ENCODE measurements at regions not wholly inside any gene's neighbourhood (a gene's known extent, or its start where the extent isn't known, plus 50 kb on each side); places are given as distances from the start of the nearest gene placed in this dataset.
"Not testable (repeated sequence)": the region's sequence is repeated elsewhere in the genome, so short reads cannot be mapped to it uniquely, and the experiment has no call there.

- DNase-seq: no peak
These were observed 129.0 kb upstream of the RUNX1 start for GRCh38 chr21:35178098-35178497.

- DNase-seq: peak; percentile 14 to 40
These were observed 123.1 kb upstream of the RUNX1 start for GRCh38 chr21:35172231-35172630.

GRCh38 chr21:35171385-35171784 lies 122.3 kb upstream of the RUNX1 start:
- DNase-seq: no peak

- DNase-seq: no peak
These were observed 121.7 kb upstream of the RUNX1 start for GRCh38 chr21:35170818-35171217.

DNA sequence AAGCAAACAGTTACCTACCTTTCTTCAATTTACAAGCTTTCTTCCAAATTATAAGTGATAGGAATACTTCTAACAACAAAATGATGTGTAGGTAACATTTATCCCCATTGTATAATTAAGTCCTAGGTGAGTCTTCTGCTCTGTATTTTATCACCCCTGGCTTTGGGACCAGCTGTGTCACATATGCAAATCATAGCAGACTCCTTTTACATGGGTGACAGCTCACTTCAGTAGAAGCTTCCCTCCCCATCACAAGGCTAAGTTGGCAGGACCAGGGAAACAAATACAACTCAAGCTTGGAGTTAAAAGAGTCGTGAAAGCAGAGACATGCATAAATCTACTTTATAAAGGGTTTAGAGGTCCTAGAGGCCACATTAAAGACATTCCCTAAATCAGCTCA lies 121.1 kb upstream of the RUNX1 start:
- no peak for DNase-seq

DNA sequence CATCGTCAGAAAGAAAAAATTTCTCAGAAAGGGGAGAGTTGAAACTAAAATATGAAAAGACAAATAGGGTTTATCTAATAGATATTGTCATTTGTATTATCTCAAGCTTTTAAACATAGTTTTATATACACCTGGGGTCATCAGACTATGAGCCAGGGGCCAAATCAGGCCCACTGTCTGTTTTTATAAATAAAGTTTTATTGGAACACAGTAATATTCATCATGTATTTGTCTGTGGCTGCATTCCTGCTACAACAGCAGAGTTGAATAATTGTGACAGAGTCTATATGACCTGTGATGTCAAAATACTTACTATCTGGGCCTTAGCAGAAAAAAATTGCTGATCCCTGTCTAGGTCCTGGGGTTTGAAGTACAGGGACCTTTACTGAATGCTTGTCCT lies 120.5 kb upstream of the RUNX1 start:
- DNase-seq: no peak

DNA sequence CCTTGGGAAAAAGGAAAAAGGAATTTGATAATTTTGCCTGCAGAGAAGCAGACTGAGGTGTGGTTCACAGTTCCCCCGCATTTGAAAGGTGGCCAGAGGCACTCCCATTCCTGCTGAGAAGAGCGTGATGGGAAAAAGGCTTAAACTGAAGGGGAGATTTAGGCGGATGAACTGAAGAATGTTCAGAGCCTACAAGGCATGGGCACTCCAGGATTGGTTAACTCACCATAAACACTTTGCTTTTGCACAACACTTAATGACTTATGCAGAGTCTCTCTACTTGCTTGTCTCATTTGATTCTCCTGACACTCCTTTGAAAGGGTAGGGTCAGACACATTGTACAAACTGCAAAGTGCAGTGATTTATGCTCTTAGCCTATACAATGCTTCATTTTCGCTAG lies 119.6 kb upstream of the RUNX1 start:
- DNase-seq: no peak

GRCh38 chr21:35164971-35165483 lies 115.9 kb upstream of the RUNX1 start:
- DNase-seq: no peak

- DNase-seq: no peak
These were observed 115.3 kb upstream of the RUNX1 start for GRCh38 chr21:35164380-35164779.

GRCh38 chr21:35163411-35163810 lies 114.3 kb upstream of the RUNX1 start:
- no peak for DNase-seq

- DNase-seq: no peak
These were observed 113.7 kb upstream of the RUNX1 start for GRCh38 chr21:35162831-35163230.

DNA sequence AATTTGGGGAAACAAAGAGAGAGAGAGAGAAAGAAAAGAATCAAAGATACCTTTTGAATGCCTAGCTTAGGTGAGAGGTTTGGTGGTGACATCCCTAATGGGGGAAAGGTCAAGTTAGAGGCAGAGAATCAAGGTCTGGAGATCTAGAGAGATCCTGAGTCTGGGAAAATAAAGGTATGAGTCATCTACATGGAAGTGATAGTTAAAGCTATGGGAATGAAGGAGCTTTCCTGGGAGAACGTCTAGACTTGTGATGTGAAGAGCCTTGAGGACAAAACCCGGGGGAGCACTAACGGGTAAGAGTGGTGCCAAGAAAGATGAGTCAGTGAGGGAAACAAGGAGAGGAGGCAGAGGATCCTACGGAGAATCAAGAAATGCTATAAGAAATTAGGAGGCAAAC lies 110.8 kb upstream of the RUNX1 start:
- no peak for DNase-seq

GRCh38 chr21:35157374-35157773 lies 108.3 kb upstream of the RUNX1 start:
- not testable (repeated sequence) for DNase-seq

DNA sequence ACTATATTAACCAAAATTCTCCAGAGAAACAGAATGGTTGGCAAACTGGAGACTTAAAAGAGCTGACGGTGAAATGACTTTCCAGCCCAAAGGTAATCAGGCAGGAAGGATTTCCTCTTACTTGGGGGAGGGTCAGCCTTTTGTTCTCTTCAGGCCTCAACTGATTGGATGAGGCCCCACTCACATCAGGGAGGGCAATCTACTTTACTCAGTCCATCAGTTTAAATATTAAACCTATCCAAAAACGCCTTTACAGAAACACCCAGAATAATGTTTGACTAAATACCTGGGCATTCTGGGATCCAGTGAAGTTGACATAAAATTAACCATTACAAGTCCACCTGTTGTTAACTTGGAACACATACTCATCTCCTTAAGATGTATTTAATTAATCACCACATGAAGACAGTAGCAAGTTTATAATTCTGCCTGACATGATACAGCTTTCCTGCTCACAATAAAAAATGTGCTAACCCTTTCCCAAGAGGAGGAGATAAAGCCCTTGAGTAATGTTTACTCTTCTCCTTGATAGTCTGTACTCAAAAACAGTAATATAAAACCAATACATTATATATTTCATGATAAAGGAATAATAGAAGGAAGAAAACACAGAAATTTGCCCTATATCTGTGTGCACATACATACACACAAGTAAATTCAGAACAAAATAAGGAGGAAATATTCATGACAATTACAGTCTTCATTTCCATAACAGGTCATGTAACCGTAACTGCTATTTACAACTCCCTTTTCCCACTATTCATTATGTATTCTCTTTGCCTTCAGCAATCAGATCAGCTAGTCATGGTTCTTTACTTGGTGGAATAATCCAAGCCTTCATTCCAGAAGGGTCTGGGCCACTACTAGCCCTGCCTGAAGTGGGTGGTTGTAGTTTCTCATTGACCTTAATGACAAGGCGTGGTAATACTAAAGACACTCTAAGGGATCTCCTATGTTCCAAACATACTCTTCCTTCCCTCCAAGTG lies 107.5 kb upstream of the RUNX1 start:
- no peak for DNase-seq

- DNase-seq: no peak
These were observed 105.7 kb upstream of the RUNX1 start for GRCh38 chr21:35154788-35155187.

GRCh38 chr21:35153671-35154070 lies 104.6 kb upstream of the RUNX1 start:
- no peak for DNase-seq

DNA sequence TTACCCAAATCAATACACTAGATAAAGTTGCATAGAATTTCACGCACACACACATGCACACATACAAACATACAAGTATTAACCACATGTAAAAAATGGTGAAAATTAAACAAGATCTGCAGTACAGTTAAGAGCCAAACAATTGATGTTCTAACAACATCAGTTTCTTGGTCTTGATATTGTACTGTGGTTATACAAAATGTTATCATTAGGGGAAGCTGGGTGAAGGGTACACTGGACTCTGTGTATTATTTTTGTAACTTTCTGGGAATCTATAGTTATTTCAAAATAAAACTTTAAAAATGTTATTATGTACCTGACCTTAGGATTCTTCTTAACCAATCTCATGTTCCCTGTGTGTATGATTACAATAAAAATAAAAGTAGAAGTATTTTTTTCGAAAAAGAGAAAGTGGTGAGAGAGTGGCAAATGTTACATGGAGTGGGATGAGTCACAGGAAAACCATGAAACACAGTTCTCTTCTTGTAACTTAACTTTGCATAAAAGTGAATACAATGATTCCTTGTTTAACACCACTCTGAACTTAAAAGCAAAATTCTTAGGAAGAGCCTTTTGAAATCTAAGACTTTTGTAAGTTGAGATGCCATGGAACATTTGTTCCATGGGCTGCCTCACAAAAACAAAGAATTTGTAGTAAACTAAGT lies 101.6 kb upstream of the RUNX1 start:
- no peak for DNase-seq

GRCh38 chr21:35149698-35150097 lies 100.6 kb upstream of the RUNX1 start:
- no peak for DNase-seq

- no peak for DNase-seq
These were observed 98.3 kb upstream of the RUNX1 start for GRCh38 chr21:35147439-35147838.

DNA sequence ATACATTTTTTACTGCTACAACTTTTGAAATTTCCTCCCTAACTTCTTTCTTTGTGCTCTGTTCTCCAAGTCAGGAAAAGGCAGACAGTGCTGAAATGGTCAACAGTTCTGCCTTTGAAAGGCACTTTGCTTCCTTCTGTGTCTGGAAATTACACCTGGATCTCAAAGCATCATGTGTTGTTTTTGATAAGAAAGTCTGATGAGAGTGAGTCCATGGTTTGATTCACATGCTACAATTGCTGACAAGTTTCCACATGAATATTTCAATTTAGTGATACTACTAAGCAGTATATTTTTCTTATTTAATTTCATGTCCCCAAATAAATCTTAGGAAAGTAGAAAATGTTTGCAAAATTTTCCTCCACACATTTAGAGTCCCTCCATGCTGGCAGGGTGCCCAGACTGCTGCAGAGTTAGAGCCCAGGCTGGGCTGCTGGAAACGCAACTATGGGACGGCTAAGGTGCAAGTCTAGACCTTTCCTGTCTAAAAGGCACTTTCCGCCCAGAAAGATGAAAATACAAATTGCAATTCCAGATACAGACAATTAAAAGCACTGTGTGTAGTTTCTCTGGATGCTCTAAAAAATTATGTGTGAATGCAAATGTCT lies 96.6 kb upstream of the RUNX1 start:
- no peak for DNase-seq

DNA sequence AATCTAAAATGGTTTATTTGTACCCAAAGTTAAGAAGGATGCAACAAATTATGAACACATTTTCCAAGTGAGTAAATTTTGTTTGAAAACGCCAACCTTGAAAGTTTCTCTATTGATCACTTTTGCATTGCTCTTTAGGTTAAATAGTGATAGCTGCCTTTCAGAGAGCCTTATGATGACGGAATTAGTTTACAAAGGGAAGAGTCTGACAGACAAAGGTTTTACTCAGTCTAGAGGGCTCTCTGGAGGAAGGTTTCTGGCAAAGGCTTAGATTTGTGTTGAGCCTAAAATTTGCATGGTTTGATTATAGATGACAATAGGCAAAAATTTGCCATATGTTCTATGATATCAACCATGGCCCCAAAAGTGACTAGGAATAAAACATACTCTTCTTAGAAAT lies 95.9 kb upstream of the RUNX1 start:
- DNase-seq: no peak

- DNase-seq: no peak
These were observed 93.1 kb upstream of the RUNX1 start for GRCh38 chr21:35142036-35142815.

DNA sequence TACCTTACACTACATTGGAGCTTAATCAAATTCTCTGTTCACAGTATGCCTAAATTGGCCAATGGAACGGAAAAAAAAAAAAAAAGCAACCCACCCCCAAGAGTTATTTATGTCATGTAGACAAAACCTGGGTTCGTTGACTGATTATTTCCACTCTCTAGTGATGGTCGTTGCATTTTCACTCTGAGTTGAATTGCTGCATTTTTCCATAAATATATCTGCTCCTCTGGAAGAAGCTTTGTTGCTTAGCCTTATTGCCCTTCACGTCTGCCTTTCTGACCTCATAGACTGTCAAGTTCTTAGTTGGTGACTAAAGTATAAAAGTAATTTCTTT lies 90.2 kb upstream of the RUNX1 start:
- no peak for DNase-seq
